Breast epithelium (tissue), 3 donors: ENCODE measurements at regions not wholly inside any gene's neighbourhood (a gene's known extent, or its start where the extent isn't known, plus 50 kb on each side); places are given as distances from the start of the nearest gene placed in this dataset.

Experiments
- POLR2A ChIP-seq: fragments of 450-650 bp; IDR thresholded peaks from one replicate; pipeline ENCODE4 v1.6.1; 2016; ENCODE audit warnings: antibody characterized with exemption, mild to moderate bottlenecking, moderate library complexity
- POLR2AphosphoS5 ChIP-seq, 3 donors: sonication (generic); formaldehyde crosslinking; IDR thresholded peaks; one replicate each; pipeline ENCODE4 v1.6.1; 2017; ENCODE audit warnings: antibody characterized with exemption in 3 of 3
- TF ChIP-seq, protein P1 (sequence below), 3 donors: fragments of 450-650 bp; IDR thresholded peaks; one replicate each; pipeline ENCODE4 v1.5.1; 2016 to 2017; ENCODE audit warnings: antibody characterized with exemption in 3 of 3, mild to moderate bottlenecking in 3 of 3, moderate library complexity in 3 of 3

GRCh38 chr11:110379261-110379660 lies 50.5 kb upstream of the FDX1 start:
- TF ChIP-seq, protein P1, sequence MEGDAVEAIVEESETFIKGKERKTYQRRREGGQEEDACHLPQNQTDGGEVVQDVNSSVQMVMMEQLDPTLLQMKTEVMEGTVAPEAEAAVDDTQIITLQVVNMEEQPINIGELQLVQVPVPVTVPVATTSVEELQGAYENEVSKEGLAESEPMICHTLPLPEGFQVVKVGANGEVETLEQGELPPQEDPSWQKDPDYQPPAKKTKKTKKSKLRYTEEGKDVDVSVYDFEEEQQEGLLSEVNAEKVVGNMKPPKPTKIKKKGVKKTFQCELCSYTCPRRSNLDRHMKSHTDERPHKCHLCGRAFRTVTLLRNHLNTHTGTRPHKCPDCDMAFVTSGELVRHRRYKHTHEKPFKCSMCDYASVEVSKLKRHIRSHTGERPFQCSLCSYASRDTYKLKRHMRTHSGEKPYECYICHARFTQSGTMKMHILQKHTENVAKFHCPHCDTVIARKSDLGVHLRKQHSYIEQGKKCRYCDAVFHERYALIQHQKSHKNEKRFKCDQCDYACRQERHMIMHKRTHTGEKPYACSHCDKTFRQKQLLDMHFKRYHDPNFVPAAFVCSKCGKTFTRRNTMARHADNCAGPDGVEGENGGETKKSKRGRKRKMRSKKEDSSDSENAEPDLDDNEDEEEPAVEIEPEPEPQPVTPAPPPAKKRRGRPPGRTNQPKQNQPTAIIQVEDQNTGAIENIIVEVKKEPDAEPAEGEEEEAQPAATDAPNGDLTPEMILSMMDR (IDR thresholded peaks at IDR 0.05), result no peak
- TF ChIP-seq POLR2AphosphoS5 (IDR thresholded peaks at IDR 0.05) (no peak), POLR2A (no peak)
